GM21576 (cell line): ENCODE measurements at regions not wholly inside any gene's neighbourhood (a gene's known extent, or its start where the extent isn't known, plus 50 kb on each side); places are given as distances from the start of the nearest gene placed in this dataset.

Experiments used
- ATAC-seq: cut with Tn5 transposase; IDR thresholded peaks from one replicate; pipeline ENCODE4 v1.9.1; 2021; ENCODE audit warnings: mild to moderate bottlenecking, moderate library complexity; ENCODE audit not compliant: unreplicated experiment

DNA sequence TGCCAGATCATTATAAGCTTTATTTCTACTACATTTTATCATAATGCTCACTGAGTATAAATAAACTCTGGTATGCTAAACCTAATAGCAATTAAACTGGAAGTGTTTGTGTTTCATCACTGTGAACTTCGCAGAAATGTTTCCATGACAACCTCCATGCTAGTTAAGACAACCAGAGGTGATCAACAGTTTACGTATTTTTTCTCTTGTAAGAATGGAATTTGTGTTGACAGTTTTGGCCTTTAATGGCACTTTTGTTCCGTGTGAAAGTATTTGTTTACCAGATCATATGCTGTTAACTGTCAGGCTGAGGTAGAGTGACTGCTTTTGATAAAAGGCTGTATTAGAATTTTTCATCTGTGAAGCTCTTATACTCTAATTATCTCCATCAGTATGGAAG lies 212.1 kb upstream of the PPP1R3A start:
- ATAC-seq = no peak

DNA sequence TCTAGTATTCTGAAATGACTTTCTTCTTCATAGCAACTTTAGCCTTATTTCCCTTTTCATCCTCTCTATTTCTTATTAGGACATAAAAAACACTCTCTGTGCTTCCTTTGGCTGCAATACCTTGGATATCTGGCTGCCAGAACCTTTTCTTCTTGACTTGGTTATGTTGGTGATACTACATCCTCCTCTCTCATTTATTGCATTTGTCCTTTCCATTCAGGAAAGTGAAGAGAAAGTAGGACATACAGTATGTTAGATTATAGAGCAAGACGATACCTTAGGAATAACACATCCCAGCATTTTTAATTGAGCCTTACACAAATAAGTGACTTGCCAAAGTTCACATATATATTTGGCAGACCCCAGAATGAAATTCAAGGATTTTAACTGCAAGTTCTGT lies 210.1 kb upstream of the PPP1R3A start:
- ATAC-seq = no peak

GRCh38 chr7:114126095-114126494 lies 207.3 kb upstream of the PPP1R3A start:
- ATAC-seq = no peak

- ATAC-seq = no peak
Measured at GRCh38 chr7:114112806-114113205, 194.0 kb upstream of the PPP1R3A start.

DNA sequence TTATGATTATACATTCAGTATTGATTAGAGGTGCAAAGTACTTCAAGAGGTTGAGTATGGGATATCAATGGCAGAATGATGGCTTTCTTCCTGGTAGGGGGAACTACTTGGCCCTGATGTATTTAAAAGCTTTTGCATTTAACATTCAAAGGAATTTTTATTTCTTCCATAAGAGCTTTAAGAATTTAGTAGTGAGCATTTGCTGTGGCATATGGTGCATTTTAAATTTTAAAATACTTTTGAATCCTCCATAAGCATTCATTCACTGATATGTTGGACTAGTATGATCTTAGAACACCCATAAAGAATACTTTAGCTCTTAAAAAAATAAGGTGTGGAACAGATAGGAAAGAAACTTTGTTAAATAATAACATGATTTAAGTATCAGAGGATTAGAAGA lies 191.9 kb upstream of the PPP1R3A start:
- ATAC-seq = no peak

DNA sequence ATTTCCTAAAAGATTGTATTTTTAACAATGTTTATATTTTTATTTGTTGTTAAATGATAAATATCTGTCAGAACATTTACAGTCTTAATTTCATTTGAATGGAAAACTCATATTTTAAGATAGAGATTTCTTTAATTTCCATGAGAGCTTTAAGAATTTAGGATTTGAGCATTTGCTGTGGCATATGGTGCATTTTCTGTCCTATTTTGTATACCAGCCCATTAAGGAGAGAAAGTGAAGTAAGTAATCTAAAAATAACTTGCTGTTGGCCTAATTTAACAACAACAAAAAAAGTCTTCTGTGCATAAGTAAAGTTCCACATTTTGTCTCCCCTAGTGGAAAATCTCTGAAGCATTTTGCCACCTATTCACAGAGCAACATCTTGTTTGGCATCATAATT lies 190.9 kb upstream of the PPP1R3A start:
- no peak for ATAC-seq

DNA sequence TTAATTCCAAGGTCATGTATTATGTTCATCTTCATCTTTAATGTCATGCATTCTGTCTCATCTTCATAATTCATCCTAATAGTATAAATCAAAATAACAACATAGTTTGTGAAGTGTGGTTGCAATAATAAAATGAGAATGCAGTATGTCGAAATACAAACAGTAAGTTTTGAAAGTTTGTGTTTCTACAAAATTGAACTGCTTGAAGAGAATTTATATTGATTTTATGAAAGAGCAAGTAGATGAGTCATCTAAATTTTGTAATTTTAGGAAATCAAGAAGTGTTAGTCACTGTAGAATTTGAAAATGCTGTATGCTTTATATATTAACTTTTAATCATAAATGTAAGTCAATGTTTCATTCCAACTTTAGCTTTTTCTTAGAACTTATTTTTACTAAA lies 190.5 kb upstream of the PPP1R3A start:
- no peak for ATAC-seq

- no peak for ATAC-seq
Measured at GRCh38 chr7:114108510-114108909, 189.7 kb upstream of the PPP1R3A start.

- no peak for ATAC-seq
Measured at GRCh38 chr7:114107522-114107921, 188.7 kb upstream of the PPP1R3A start.

DNA sequence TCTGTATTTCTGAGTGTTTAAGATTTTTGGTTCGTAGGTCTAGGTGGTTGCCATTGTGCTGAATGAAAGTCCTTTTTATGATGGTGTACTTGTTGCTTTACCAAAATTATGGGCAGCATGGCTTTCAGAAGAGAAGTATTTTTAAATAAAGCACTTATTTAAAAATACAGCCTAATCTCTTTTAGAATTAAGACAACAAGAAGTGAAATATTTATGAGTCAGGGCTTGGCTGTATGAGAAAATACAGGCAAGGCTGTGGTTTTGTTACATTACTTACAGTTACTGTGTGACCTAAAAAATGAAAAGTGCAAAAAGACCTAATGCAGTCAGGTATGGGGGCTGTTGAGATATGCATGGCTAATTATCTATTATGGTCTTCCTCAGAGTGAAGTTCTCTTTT lies 185.2 kb upstream of the PPP1R3A start:
- no peak for ATAC-seq

GRCh38 chr7:114102996-114103395 lies 184.2 kb upstream of the PPP1R3A start:
- ATAC-seq = no peak

GRCh38 chr7:114102131-114102530 lies 183.3 kb upstream of the PPP1R3A start:
- no peak for ATAC-seq

GRCh38 chr7:114100810-114101209 lies 182.0 kb upstream of the PPP1R3A start:
- ATAC-seq = no peak

- ATAC-seq = no peak
Measured at GRCh38 chr7:114099337-114099736, 180.5 kb upstream of the PPP1R3A start.

- ATAC-seq = no peak
Measured at GRCh38 chr7:114095885-114096284, 177.1 kb upstream of the PPP1R3A start.

- ATAC-seq = no peak
Measured at GRCh38 chr7:114088470-114088940, 169.7 kb upstream of the PPP1R3A start.

- no peak for ATAC-seq
Measured at GRCh38 chr7:114087653-114088469, 169.1 kb upstream of the PPP1R3A start.

GRCh38 chr7:114086914-114087652 lies 168.3 kb upstream of the PPP1R3A start:
- ATAC-seq = no peak

GRCh38 chr7:114086537-114086913 lies 167.7 kb upstream of the PPP1R3A start:
- ATAC-seq = no peak

GRCh38 chr7:114085592-114086501 lies 167.0 kb upstream of the PPP1R3A start:
- peak; percentile 34 for ATAC-seq

DNA sequence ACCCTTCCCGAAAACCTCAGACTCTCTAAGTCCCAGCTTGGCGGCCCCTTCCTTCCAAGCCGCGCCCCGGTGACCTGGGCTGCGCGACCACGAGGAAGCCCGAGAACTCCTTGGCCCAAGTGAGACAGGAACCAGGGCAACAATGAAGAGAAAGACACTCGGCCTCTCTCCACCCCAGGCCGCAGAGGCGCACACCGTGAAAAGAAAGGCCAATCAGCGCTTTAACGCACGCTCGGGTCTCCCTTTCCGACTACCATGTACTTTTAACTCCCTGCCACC lies 166.4 kb upstream of the PPP1R3A start:
- no peak for ATAC-seq
